Nephron progenitor cell (in vitro differentiated cells): ENCODE measurements at regions not wholly inside any gene's neighbourhood (a gene's known extent, or its start where the extent isn't known, plus 50 kb on each side); places are given as distances from the start of the nearest gene placed in this dataset.

Experiments
- DNase-seq: peaks from one replicate; pipeline ENCODE4 v3.0.0; 2021
- H3K27ac Mint-ChIP-seq: 2 replicates; pipeline ENCODE4 v1.8.0; 2021; ENCODE audit warnings: mild to moderate bottlenecking, moderate library complexity, mixed read lengths
- H3K27me3 Mint-ChIP-seq: 2 replicates; pipeline ENCODE4 v1.8.0; 2021; ENCODE audit warnings: mild to moderate bottlenecking, low read depth, mixed read lengths; ENCODE audit not compliant: poor library complexity
- H3K36me3 Mint-ChIP-seq: 2 replicates; pipeline ENCODE4 v1.8.0; 2021; ENCODE audit warnings: low read depth, mixed read lengths
- H3K4me1 Mint-ChIP-seq: 2 replicates; pipeline ENCODE4 v1.8.0; 2021; ENCODE audit warnings: mixed read lengths
- H3K4me3 Mint-ChIP-seq: 2 replicates; pipeline ENCODE4 v1.8.0; 2021; ENCODE audit warnings: mild to moderate bottlenecking, moderate library complexity, mixed read lengths
- H3K9me3 Mint-ChIP-seq: 2 replicates; pipeline ENCODE4 v1.8.0; 2021; ENCODE audit warnings: mild to moderate bottlenecking, moderate library complexity, mixed read lengths
- TF ChIP-seq, protein P1 (sequence below): fragments of 200-600 bp; sonication (generic); IDR thresholded peaks from 2 replicates; pipeline ENCODE4 v1.5.0; 2021; ENCODE audit warnings: antibody characterized with exemption

DNA sequence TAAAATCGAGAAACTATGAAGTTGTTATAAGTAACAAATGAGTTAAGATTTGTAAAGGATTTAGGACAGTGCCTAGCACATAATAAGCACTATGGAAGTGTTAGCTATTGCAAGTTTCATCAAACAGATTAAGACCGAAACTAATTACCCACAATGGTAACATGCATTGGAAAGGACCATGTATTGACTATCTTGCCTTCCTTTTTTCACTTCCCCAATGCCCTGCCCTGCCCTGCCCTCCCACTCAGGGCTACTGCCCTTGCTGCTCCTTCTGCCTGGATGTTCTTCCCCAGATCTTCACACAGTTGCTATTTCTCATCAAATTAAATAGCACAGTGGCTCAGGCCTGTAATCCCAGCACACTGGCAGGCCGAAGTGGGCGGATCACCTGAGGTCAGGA is 202.1 kb upstream of the PSMD7 start:
- no peak overlapping the region for H3K4me3 Mint-ChIP-seq
- H3K4me1 Mint-ChIP-seq: no peaks in the 10 kb centered on the region
- H3K9me3 Mint-ChIP-seq: no peaks in the 10 kb centered on the region
- H3K27ac Mint-ChIP-seq: no peak overlapping the region
- TF ChIP-seq, protein P1, sequence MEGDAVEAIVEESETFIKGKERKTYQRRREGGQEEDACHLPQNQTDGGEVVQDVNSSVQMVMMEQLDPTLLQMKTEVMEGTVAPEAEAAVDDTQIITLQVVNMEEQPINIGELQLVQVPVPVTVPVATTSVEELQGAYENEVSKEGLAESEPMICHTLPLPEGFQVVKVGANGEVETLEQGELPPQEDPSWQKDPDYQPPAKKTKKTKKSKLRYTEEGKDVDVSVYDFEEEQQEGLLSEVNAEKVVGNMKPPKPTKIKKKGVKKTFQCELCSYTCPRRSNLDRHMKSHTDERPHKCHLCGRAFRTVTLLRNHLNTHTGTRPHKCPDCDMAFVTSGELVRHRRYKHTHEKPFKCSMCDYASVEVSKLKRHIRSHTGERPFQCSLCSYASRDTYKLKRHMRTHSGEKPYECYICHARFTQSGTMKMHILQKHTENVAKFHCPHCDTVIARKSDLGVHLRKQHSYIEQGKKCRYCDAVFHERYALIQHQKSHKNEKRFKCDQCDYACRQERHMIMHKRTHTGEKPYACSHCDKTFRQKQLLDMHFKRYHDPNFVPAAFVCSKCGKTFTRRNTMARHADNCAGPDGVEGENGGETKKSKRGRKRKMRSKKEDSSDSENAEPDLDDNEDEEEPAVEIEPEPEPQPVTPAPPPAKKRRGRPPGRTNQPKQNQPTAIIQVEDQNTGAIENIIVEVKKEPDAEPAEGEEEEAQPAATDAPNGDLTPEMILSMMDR: no peak
- DNase-seq: no peak
- peaks cover 3% of the 10 kb centered on the region for H3K27me3 Mint-ChIP-seq
- H3K36me3 Mint-ChIP-seq: no peaks in the 10 kb centered on the region

DNA sequence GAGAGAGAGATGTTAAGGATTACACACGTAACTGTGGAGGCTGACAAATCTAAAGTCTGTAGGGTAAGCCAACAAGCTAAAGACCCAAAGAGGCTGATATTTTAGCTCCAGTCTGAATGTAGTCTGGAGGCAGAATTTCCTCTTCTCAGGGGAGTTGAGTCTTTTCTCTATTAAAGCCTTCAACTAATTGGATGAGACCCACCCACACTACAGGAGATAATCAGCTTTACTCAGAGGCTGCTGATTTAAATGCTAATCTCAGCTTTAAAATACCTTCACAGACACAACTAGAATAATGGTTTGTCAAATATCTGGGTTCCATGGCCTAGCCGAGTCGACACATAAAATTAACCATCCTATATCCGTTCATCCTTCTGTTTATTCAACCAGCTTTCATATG is 204.3 kb upstream of the PSMD7 start:
- H3K36me3 Mint-ChIP-seq: no peaks in the 10 kb centered on the region
- H3K4me1 Mint-ChIP-seq: no peaks in the 10 kb centered on the region
- no peak overlapping the region for H3K27ac Mint-ChIP-seq
- no peaks in the 10 kb centered on the region for H3K9me3 Mint-ChIP-seq
- H3K27me3 Mint-ChIP-seq: peaks cover 3% of the 10 kb centered on the region
- TF ChIP-seq, protein P1: no peak
- no peak for DNase-seq
- H3K4me3 Mint-ChIP-seq: no peak overlapping the region

DNA sequence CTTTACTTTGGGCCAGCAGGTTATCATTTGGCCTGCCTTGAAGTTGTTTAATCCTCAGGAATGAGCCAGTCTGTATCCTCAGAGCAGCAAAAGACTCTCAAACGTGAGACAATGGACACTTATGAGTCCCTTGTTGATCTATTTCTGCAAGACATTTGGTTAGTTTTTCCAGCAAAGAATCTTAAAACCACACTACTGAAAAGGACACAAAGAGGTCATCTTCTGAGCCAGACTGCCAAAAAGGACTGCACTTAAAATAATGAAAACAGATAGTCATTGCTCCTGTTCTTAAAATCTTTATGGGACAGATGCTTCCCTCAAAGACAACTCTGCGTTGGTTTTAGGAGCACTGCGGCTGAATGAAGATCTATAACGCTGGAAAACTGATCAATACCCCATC is 205.7 kb upstream of the PSMD7 start:
- DNase-seq: no peak
- no peak overlapping the region for H3K27ac Mint-ChIP-seq
- H3K9me3 Mint-ChIP-seq: peaks cover 4% of the 10 kb centered on the region
- no peaks in the 10 kb centered on the region for H3K4me1 Mint-ChIP-seq
- H3K4me3 Mint-ChIP-seq: no peak overlapping the region
- H3K27me3 Mint-ChIP-seq: peaks cover 3% of the 10 kb centered on the region
- TF ChIP-seq, protein P1: no peak
- no peaks in the 10 kb centered on the region for H3K36me3 Mint-ChIP-seq

GRCh38 chr16:74083541-74083940 is 213.1 kb upstream of the PSMD7 start:
- no peaks in the 10 kb centered on the region for H3K36me3 Mint-ChIP-seq
- no peak for DNase-seq
- peaks cover 16% of the 10 kb centered on the region for H3K4me1 Mint-ChIP-seq
- peaks cover 4% of the 10 kb centered on the region for H3K9me3 Mint-ChIP-seq
- no peak overlapping the region for H3K4me3 Mint-ChIP-seq
- H3K27ac Mint-ChIP-seq: no peak overlapping the region
- TF ChIP-seq, protein P1: no peak
- H3K27me3 Mint-ChIP-seq: no peaks in the 10 kb centered on the region

- no peak for DNase-seq
- H3K9me3 Mint-ChIP-seq: peaks cover 9% of the 10 kb centered on the region
Measured at GRCh38 chr16:74080311-74080710, 216.3 kb upstream of the PSMD7 start.

DNA sequence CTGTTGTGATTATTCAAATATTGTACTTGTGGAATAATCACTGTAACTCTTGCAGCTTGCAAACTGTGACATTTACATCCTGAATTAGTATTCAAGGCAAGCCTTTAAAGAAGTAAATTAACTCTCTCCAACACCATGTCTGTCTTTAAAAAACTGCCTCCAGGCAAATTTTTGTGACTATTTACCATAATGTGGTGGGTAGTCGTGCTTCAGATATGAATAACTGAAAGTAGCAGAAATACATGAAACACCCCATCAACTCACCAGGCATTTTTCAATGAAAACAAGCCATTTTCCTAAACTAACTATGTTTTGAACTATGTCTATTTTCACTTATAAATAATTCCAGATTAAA is 217.4 kb upstream of the PSMD7 start:
- Mint-ChIP-seq H3K36me3 (no peaks in the 10 kb centered on the region), H3K4me3 (no peak overlapping the region), H3K27me3 (no peaks in the 10 kb centered on the region), H3K9me3 (peaks cover 20% of the 10 kb centered on the region), H3K27ac (no peak overlapping the region), H3K4me1 (peaks cover 23% of the 10 kb centered on the region)
- no peak for DNase-seq
- TF ChIP-seq, protein P1: no peak

More at GRCh38 chr16:74080311-74080710, 216.3 kb upstream of the PSMD7 start:
- no peak overlapping the region for H3K4me3 Mint-ChIP-seq
- H3K27me3 Mint-ChIP-seq: no peaks in the 10 kb centered on the region
- H3K4me1 Mint-ChIP-seq: peaks cover 23% of the 10 kb centered on the region
- H3K27ac Mint-ChIP-seq: no peak overlapping the region
- no peaks in the 10 kb centered on the region for H3K36me3 Mint-ChIP-seq
- TF ChIP-seq, protein P1: no peak
